ENCODE measurements at regions not wholly inside any gene's neighbourhood (a gene's known extent, or its start where the extent isn't known, plus 50 kb on each side); places are given as distances from the start of the nearest gene placed in this dataset.
A peak's percentile ranks its signal among the peaks of the same experiment; 100 is the strongest.

DNA sequence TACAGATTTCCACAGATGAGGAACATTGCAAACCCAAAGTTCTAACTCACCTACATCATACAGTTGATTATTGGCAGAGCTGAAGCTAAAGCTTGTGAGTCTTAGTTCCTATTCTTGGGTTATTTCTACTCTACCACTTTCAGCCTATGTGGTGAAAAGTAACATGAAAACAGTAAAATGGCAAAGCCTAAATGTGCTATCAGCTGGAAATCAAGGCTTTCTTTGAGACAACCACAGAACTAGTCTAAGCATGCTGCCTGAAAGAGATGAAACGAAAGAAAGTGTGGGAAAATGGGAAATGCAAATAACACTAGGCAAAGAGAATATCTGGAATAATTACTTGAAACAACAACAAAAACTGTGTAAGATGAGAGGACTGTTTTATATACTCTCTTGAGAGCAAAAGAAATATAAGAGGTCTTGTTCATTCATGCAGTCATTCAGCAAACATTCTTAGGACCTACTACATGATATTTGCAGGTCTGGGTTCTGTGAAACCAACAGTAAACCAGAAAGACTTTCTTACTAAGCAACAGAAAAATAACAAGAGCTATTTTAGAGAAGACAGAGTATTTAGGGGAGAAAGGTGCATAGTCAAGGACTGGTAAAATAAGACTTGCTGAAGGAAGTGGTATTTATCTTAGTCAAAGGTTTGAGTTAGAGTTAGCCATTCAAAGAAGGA is 437.1 kb downstream of the HTR7 start:
- DNase-seq: no peak

DNA sequence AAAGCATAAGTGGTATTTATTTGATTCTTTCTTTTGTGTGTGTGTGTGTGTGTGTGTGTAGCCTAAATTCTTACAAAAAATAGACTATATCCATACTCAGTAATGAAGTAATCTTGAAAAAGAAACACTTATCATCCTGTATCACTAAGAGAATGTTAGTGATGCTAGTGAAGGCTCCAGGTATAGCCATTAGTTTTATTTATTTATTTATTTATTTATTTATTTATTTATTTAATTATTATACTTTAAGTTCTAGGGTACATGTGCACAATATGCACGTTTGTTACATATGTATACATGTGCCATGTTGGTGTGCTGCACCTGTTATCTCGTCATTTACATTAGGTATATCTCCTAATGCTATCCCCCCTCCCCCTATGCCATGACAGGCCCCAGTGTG is 436.0 kb downstream of the HTR7 start:
- no peak for DNase-seq

- no peak for DNase-seq
Observed at GRCh38 chr10:90424730-90425129, 433.1 kb downstream of the HTR7 start.

DNA sequence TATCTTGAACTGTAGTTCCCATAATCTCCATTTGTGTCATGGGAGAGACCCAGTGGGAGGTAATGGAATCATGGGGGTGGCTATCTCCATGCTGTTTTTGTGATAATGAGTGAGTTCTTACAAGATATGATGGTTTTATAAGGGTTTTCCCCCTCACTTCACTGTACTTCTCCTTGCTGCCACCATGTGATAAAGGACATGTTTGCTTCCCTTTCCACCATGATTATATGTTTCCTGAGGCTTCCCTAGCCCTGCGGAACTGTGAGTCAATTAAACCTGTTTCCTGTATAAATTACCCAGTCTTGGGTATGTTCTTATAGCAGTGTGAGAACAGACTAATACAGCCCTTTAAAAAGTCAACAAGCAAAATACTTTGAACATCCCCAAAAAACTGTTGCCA is 427.7 kb downstream of the HTR7 start:
- no peak for DNase-seq

GRCh38 chr10:90432866-90433265 is 425.0 kb downstream of the HTR7 start:
- no peak for DNase-seq

GRCh38 chr10:90435296-90435695 is 422.5 kb downstream of the HTR7 start:
- no peak for DNase-seq

- DNase-seq: no peak
Observed at GRCh38 chr10:90437452-90437851, 420.4 kb downstream of the HTR7 start.

GRCh38 chr10:90440870-90441269 is 417.0 kb downstream of the HTR7 start:
- DNase-seq: no peak

GRCh38 chr10:90443342-90443741 is 414.5 kb downstream of the HTR7 start:
- DNase-seq: no peak

DNA sequence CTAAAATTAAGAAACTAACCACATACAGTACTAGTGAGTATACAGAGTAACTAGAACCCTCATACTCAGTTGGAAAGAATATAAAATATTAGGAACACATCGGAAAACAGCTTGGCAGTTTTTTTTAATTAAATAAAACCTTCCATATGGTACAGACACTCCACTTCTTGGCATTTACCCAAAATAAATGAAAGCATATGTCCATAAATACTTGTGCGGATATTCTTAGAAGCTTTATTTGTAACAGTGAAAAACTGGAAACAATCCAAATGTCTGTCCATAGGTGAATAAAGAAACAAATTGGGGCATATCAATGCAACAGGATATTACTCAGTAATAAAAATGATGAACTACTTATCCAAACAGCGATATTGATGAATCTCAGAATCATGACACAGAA is 410.0 kb downstream of the HTR7 start:
- DNase-seq: peak; percentile 74

GRCh38 chr10:90450797-90451196 is 407.0 kb downstream of the HTR7 start:
- DNase-seq: no peak

DNA sequence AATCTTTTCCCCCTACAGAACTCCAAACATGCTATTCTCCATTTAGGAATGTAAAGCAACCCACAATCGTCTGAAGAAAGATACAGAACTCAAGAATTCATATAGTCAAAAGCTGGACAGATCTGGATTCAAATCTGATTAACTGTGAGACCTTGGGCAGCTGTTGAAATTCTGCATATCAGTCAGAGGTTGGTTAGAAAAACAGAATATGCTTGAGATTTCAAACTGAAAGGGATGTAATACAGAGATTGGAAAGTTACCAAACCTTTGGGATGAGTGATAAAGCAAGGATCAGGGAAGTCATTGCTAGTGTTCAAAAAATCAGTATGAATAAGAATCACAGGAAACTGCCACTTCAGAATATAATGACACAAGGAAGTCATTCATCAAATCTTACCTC is 406.6 kb downstream of the HTR7 start:
- peak; percentile 78 for DNase-seq

- no peak for DNase-seq
Observed at GRCh38 chr10:90458054-90458453, 399.8 kb downstream of the HTR7 start.

DNA sequence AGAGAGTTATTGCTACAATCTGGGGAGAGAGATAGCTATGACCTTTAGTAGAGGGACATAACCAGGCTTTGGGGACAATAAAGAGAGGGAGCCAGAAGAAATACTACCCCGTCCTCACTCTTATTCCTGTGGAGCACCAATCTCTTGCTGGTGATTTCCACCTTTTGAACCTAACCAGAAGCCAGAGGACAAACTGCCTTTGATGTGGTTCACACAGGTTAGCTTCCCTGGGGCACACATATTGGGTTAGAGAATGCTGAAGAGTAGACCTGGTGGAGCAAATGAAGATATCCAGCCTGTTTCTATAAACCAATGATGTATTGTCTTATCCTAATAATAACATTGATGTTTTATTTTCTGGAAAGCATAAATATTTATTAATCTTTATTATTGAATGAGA is 399.3 kb downstream of the HTR7 start:
- no peak for DNase-seq

DNA sequence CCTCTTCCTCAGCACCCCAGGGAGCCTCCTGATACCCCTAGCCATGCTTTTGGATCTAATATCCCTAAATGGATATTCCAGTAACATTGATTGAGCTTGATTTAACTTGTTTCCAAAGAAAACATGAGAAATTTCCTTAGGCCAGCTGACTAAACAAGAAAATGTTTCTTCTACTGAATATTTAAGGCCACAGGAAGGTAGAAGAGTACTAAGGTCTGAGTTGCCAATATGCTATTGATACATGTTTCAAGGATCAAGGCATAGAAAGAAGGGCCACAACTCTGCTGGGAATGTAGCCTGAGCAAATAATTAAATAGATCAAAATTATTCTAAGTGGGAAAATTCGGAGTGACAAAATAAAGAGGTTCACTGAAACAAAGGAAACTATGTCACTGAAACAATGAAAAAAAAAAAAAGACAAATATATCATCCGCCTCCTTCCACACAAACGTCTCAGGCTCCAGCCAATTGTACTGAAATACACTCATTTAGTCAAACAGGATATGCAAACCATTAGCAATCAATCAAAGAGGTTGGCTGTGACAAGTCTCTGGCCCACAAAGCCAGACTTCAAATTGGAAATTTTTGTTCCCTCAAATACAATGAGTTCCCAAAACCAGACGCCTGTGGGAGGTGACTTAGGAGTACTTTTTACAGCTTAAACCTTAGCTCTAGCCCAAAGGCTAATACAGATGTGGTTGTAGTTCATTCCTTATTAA is 396.2 kb downstream of the HTR7 start:
- DNase-seq: no peak

- no peak for DNase-seq
Observed at GRCh38 chr10:90462749-90463470, 394.9 kb downstream of the HTR7 start.

GRCh38 chr10:90464329-90464728 is 393.5 kb downstream of the HTR7 start:
- DNase-seq: no peak

DNA sequence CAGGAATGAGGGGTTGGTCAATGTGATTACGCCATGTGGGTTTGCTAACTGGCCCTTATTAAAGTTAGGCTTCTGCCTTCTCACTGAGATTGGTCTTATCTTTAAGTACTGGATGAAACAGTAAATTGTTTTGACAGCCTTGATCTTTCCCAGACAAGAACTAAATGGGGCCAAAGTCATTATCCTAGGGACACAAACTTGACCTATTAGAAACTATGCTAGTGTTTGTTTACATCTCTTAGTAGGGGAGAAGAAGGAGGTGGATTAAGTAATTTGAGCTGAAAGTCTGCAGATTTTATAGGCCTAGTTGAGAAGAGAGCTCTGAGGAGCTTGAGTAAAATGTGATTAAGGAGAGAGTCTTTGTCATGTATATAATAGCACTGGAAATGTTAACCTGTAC is 386.9 kb downstream of the HTR7 start:
- no peak for DNase-seq

GRCh38 chr10:90480466-90480865 is 377.4 kb downstream of the HTR7 start:
- DNase-seq: no peak

GRCh38 chr10:90481326-90481923 is 376.4 kb downstream of the HTR7 start:
- DNase-seq: no peak

- DNase-seq: peak; percentile 56
Observed at GRCh38 chr10:90484518-90484917, 373.3 kb downstream of the HTR7 start.

GRCh38 chr10:90494183-90494582 is 363.7 kb downstream of the HTR7 start:
- no peak for DNase-seq

- no peak for DNase-seq
Observed at GRCh38 chr10:90504172-90504571, 353.7 kb downstream of the HTR7 start.

DNA sequence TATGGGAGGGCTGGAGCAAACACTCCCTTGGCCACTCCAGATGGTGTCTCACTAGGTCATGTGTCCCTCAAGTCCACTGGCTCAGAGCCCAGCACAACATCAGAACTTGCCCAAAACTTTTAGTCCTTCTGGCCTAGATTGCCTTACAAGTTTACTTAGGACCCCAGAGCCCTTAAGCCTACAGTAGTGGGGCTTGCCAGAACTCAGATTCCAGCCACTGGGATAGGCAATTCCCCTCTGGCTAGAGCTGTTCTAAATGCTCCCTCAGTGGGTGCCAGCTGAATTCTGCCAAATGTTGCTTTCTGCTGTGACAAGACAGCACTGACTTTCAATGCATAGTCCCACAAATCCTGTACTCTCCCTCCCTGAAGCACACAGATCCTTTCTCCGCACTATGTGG is 331.1 kb downstream of the HTR7 start:
- no peak for DNase-seq

Data from DMS153 (cell line).